GM12875 (cell line): ENCODE measurements at regions not wholly inside any gene's neighbourhood (a gene's known extent, or its start where the extent isn't known, plus 50 kb on each side); places are given as distances from the start of the nearest gene placed in this dataset.

Experiments used
- H3K4me3 ChIP-seq: one replicate; pipeline ENCODE4 v1.5.1; 2011; ENCODE audit warnings: low read depth, low read length, control low read depth
- CTCF ChIP-seq: IDR thresholded peaks from 2 replicates; pipeline ENCODE4 v1.5.1; 2011; ENCODE audit warnings: low read depth, mild to moderate bottlenecking, control low read depth, inconsistent platforms, low read length, moderate library complexity, borderline replicate concordance; ENCODE audit not compliant: insufficient read depth

GRCh38 chr1:221101807-221102605 is 222.8 kb downstream of the HLX start:
- no peak for TF ChIP-seq CTCF
- H3K4me3 ChIP-seq = no peak overlapping the region

GRCh38 chr1:221104596-221104995 is 225.4 kb downstream of the HLX start:
- TF ChIP-seq CTCF = no peak
- H3K4me3 ChIP-seq = no peak overlapping the region

GRCh38 chr1:221105578-221105977 is 226.3 kb downstream of the HLX start:
- no peak for TF ChIP-seq CTCF
- H3K4me3 ChIP-seq = no peak overlapping the region

- TF ChIP-seq CTCF = no peak
Measured at GRCh38 chr1:221106616-221107015, 227.4 kb downstream of the HLX start.

GRCh38 chr1:221109930-221110329 is 230.7 kb downstream of the HLX start:
- no peak for TF ChIP-seq CTCF
- no peak overlapping the region for H3K4me3 ChIP-seq

More at GRCh38 chr1:221106616-221107015, 227.4 kb downstream of the HLX start:
- H3K4me3 ChIP-seq = no peak overlapping the region

- no peak overlapping the region for H3K4me3 ChIP-seq
- TF ChIP-seq CTCF = no peak
Measured at GRCh38 chr1:221117133-221117532, 237.9 kb downstream of the HLX start.

- no peak for TF ChIP-seq CTCF
- H3K4me3 ChIP-seq = no peak overlapping the region
Measured at GRCh38 chr1:221117548-221117951, 238.3 kb downstream of the HLX start.
